GM08714 (cell line): ENCODE measurements at regions not wholly inside any gene's neighbourhood (a gene's known extent, or its start where the extent isn't known, plus 50 kb on each side); places are given as distances from the start of the nearest gene placed in this dataset.
"Not testable (repeated sequence)": the region's sequence is repeated elsewhere in the genome, so short reads cannot be mapped to it uniquely, and the experiment has no call there.

Source experiments
- H3K4me3 ChIP-seq: fragments of 200-500 bp; sonication (Bioruptor generic); 2 replicates; pipeline ENCODE4 v1.5.1; 2014; ENCODE audit warnings: mild to moderate bottlenecking, low read length, inconsistent platforms
- ZNF274 ChIP-seq: IDR thresholded peaks from 2 replicates; pipeline ENCODE4 v1.6.1; 2012; ENCODE audit warnings: mild to moderate bottlenecking, low read depth, low read length

DNA sequence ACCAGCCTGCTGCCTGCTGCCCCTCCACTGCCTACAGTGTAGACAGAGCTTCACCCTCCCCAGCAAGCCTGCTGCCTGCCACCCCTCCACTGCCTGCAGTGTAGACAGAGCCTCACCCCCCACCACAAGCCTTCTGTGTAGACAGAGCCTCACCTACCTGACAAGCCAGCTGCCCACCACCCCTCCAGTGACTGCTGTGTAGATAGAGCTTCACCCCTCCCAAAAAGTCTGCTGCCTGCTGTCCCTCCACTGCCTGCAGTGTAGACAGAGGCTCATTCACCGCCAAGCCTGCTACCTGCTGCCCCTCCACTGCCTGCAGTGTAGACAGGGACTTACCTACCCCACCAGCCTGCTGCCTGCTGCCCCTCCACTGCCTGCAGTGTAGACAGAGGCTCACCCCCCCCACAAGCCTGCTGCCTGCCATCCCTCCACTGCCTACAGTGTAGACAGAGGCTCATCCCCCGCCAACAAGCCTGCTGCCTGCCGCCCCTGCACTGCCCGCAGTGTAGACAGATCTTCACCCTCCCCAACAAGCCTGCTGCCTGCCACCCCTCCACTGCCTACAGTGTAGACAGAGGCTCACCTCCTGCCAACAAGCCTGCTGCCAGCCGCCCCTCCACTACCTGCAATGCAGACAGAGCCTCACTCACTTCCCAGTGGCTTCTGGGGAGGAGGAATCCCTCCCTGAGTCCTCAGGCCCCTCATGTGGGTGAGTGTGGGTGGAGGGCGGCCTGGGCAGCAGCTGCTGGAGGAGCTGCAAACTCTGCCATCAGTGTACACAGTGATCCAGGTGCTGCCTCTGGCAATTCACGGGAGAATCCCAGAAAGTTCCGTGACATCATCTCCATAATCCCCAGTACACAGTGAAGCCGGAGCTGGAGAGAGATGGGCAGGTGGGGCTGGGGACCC lies 140.9 kb downstream of the DLL1 start:
- no peak overlapping the region for H3K4me3 ChIP-seq
- no peak for TF ChIP-seq ZNF274

DNA sequence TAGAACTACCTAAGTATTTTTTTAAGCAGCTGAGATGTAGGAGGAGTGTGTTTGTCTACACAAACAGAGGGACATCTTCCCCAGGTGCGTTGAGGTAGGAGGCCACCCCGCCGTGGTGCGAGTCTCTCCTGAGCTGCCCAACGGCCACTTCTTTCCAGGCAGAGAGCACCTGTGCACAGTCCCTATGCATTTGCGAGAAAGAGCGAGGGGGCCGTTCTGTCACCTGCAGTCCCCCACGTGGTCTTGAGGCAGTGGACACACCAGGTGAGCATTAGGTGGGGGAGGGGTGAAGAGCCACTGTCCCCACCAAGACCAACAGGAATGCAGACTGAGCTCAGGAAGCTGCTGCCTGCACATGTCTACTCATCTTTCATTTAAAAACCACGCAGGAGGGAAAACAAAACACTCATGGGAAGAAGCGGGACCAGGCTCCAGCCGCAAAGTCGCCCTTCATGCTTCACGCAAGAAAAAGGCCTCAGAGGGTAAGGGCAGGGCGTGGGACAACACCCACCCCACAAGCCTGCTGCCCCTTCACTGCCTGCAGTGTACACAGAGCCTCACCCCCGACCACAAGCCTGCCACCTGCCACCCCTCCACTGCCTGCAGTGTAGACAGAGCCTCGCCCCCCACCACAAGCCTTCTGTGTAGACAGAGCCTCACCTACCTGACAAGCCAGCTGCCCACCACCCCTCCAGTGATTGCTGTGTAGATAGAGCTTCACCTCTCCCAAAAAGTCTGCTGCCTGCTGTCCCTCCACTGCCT lies 142.0 kb downstream of the DLL1 start:
- no peak for TF ChIP-seq ZNF274
- H3K4me3 ChIP-seq: no peak overlapping the region

DNA sequence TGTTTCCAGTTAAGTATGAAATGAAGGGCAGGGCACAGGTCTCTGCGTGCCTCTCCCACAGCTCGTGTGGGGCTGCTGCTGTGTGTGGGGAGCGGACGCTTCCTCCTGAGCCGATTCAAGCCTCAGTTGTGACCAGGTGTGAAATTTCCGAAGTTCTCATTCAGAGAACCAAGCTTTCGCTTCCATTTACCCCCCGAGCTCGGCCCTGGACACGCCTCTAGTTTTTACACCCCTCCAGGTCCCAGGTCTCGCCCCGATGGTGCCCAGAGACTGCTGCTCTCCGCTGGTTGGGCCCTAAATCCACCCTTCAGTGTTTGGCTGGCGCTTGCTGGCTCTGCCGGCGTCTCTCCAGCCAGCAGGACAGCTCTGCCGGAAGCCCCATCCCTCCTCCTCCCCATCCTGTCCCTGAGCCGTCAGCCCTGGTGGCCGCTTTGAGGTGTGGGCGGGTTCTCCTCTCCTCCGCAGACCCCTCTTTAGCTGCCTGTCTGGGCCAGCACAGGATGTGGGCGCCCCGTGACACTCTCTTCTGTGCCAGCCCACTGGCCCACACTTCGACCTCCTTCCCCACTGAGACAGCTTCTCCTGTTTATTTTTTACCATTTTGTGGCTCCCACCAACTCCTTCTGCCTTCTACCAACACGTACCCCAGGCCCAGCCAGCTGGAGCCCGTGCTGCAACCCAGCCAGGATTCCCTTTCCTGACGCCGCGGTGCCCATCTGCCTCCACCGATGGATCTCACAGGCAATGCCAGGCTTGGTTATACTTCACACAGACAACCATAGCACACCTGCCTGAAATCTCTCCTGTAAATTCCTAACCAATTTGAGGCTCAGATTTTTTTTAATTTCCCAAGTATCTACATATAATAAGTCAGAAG lies 142.8 kb downstream of the DLL1 start:
- H3K4me3 ChIP-seq: no peak overlapping the region
- TF ChIP-seq ZNF274: no peak

DNA sequence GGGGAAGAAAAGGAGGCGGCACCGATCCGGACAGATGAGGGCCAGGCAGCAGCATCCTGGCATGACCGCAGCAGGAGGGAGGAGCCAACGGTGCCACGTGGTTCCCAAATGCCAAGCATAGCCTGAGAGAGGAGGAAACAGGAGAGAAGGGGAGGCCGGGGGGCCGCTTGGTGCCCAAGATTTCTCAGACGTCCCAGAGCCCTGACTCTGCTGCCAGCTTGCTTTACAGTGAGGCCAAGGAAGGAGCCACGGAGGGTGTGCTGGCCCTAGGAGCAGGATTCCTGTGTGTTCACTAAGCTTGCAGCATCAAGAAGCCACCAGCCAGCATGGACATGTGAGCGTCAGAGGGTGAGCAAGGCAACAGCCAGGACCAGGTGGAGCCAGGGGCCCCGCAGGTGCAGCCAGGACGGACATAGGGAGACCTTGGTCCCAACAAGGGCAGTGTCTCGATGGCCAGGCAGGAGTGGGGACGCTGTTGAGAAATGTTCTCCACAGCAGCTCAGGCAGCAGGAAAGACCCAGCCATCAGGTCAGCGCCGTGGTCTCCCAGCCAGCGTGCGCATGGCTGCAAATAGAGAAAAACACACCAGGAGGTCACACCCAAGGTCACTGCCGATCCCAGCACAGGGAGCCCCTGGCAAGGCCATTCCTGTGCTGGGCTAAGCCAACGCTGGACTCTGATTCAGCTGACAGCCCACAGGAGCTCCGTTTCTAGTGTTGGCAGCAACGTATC lies 143.7 kb downstream of the DLL1 start:
- H3K4me3 ChIP-seq: no peak overlapping the region
- no peak for TF ChIP-seq ZNF274

DNA sequence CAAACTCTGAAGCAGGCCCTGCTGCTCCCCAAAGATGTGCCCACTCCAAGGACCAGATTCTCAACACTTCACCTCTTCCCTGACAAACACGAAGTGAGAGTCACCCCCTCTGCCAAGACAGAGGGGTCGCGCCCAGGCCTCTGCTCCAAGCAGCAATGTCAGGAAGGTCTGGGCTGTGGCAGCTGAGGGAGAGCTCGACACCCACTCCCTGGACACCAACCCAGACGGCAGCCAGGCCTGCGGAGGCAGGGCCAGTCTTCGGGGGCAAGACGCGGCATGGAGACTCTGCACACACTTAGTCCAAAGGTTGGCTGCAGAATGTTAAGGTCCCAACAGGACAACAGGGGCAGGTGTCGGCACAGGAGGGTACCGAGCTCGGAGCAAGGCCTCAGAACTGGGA lies 144.2 kb downstream of the DLL1 start:
- H3K4me3 ChIP-seq: no peak overlapping the region
- TF ChIP-seq ZNF274: no peak

DNA sequence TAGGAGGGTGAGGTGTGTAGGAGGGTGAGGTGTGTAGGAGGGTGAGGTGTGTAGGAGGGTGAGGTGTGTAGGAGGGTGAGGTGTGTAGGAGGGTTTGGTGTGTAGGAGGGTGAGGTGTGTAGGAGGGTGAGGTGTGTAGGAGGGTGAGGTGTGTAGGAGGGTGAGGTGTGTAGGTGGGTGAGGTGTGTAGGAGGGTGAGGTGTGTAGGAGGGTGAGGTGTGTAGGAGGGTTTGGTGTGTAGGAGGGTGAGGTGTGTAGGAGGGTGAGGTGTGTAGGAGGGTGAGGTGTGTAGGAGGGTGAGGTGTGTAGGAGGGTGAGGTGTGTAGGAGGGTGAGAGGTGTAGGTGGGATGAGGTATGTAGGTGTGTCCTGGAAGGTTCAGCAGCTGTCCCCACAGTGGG lies 144.7 kb downstream of the DLL1 start:
- H3K4me3 ChIP-seq: not testable (repeated sequence)

DNA sequence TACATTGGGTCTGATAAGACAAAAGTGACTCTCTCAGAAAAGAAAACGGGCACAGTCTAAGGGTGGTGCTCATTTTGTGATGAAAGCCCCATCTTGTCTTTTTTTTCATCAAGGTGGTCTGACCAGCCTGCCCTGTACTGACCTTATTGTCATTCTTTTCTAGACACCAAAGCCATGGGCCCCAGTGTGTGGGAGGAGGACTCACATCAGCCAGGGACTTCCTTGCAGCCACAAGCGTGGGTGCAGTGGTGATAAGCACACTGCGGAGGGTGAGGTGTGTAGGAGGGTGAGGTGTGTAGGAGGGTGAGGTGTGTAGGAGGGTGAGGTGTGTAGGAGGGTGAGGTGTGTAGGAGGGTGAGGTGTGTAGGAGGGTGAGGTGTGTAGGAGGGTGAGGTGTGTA lies 145.2 kb downstream of the DLL1 start:
- not testable (repeated sequence) for H3K4me3 ChIP-seq

DNA sequence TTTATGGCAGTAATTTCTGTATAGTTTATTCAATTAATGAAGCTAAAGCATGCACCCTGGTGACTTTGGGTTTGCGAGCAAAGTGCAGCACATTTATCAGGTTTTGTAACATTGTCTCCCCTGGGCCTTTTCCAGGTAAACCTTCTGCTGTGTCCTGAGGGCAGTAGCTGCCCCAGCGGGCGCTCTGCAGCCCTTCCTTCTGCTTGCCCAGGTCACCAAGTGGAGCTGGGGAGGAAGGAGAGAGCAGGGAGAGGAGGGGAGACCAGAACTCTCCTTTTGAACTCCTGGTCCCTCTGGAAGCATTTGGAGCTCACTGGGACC lies 145.6 kb downstream of the DLL1 start:
- H3K4me3 ChIP-seq: no peak overlapping the region
- TF ChIP-seq ZNF274: no peak

DNA sequence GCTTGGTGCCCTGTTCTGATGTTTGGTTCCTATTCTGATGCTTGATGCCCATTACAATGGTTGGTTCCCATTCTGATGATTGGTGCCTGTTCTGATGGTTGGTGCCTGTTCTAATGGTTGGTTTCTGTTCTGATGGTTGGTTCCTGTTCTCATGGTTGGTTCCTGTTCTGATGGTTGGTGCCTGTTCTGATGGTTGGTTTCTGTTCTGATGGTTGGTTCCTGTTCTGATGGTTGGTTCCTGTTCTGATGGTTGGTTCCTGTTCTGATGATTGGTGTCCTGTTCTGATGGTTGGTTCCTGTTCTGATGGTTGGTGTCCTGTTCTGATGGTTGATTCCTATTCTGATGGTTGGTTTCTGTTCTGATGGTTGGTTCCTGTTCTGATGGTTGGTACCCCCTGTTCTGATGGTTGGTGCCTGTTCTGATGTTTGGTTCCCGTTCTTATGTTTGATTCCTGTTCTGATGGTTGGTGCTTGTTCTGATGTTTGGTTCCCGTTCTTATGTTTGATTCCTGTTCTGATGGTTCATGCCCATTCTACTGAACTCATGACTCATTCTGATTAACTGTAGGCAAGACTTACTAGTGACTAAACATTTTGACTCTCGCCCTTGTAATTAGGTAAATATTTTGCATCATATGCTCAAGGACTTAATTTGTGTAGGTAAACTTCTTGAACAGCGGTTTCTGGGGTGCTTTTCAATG lies 146.2 kb downstream of the DLL1 start:
- no peak overlapping the region for H3K4me3 ChIP-seq
- TF ChIP-seq ZNF274: no peak

DNA sequence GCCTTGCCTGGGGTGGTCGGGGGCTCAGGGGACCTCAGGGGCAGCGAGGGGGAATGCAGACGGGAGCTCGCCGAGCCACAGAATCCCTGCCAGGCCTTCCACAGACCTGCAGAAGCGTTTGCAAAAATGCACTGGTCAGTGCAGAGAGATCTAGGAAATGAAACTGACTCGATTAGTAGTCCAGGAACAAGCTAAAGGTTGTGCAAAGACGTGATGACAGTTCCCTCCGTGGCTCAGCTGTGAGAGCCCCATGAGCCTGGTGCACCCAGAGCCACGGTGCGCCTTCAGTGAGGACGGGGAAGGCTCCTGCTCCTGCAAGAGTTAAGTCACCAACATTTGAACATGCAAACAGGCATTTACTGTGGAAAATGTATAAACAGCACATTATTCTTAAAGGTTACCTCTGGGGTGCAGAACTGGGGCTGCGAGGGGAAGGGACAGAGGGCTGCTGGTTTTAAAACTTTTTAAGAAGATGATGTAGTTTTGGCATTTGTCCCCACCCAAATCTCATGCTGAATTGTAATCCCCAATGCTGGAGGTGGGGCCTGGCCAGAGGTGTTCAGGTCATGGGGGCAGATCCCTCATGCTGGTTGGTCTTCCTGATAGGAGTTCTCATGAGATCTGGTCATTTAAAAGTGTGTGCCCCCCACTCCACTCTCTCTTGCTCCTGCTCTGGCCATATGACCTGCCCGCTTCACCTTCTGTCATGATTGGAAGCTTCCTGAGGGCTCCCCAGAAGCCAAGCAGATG lies 147.3 kb downstream of the DLL1 start:
- no peak overlapping the region for H3K4me3 ChIP-seq
- TF ChIP-seq ZNF274: no peak

DNA sequence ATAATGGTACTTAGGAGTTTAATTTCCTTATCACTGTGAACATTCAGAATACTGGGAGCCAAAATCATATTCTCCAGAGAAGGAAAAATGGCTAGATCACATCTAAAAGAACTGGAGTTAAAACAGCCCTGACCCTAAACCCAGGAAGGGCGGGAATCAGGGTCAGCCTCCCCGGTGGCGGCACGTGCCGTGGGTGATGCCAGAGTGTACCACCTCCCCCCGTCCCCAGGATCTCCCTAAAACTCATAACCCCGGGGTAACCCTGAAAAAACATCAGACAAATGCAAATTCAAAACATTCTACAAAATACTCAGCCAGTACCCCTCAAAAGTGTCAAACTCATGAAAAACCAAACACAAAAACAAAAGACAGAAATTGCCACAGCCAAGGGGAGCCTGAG lies 148.3 kb downstream of the DLL1 start:
- no peak overlapping the region for H3K4me3 ChIP-seq
- no peak for TF ChIP-seq ZNF274

DNA sequence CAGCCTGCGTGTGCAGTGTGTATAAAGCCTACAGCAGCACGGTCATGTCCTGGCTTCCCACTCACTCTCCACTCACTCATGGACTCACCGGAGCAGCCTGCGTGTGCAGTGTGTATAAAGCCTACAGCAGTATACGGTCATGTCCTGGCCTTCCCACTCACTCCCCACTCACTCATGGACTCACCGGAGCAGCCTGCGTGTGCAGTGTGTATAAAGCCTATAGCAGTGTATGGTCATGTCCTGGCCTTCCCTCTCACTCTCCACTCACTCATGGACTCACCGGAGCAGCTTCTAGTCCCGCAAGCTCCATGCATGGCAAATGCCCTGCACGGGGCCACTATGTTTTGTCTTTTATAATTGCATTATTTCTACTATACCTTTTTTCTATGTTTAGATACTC lies 149.8 kb downstream of the DLL1 start:
- H3K4me3 ChIP-seq: not testable (repeated sequence)

DNA sequence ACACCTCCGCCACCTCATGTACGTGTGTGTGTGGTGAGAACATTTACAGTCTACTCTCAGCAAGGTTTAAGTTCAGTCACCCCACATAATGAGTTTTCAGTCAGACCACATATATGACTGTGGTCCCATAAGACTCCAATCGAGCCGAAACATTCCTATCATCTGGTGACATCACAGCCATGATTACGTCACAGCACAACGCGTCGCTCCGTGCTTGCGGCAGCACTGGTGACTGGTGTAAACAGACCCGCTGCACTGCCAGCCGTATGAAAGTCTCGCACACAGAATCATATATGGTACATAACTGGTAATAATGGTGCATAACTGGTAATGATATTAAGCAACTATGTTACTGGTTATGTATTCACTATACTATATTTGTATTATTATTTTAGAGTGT lies 150.7 kb downstream of the DLL1 start:
- no peak overlapping the region for H3K4me3 ChIP-seq
- no peak for TF ChIP-seq ZNF274
